ENCODE measurements at regions not wholly inside any gene's neighbourhood (a gene's known extent, or its start where the extent isn't known, plus 50 kb on each side); places are given as distances from the start of the nearest gene placed in this dataset.

GRCh38 chr15:94105760-94106159, 125.6 kb upstream of the MCTP2 start:
- no peak for DNase-seq (ENCODE audit: low read depth in 3 of 3, low spot score in 2 of 3)

GRCh38 chr15:94100863-94101262, 130.5 kb upstream of the MCTP2 start:
- no peak for DNase-seq (ENCODE audit: low read depth in 3 of 3, low spot score in 2 of 3)

GRCh38 chr15:94099574-94099960, 131.8 kb upstream of the MCTP2 start:
- DNase-seq (ENCODE audit: low read depth in 3 of 3, low spot score in 2 of 3) = no peak

- no peak for DNase-seq (ENCODE audit: low read depth in 3 of 3, low spot score in 2 of 3)
Measured at GRCh38 chr15:94098921-94099573, 132.3 kb upstream of the MCTP2 start.

GRCh38 chr15:94097552-94097951, 133.8 kb upstream of the MCTP2 start:
- DNase-seq (ENCODE audit: low read depth in 3 of 3, low spot score in 2 of 3) = no peak

GRCh38 chr15:94094310-94094709, 137.1 kb upstream of the MCTP2 start:
- no peak for DNase-seq (ENCODE audit: low read depth in 3 of 3, low spot score in 2 of 3)

GRCh38 chr15:94086341-94086740, 145.0 kb upstream of the MCTP2 start:
- no peak for DNase-seq (ENCODE audit: low read depth in 3 of 3, low spot score in 2 of 3)

GRCh38 chr15:94083467-94084052, 147.8 kb upstream of the MCTP2 start:
- DNase-seq (ENCODE audit: low read depth in 3 of 3, low spot score in 2 of 3) = no peak

- no peak for DNase-seq (ENCODE audit: low read depth in 3 of 3, low spot score in 2 of 3)
Measured at GRCh38 chr15:94081829-94082228, 149.5 kb upstream of the MCTP2 start.

GRCh38 chr15:94080989-94081605, 150.3 kb upstream of the MCTP2 start:
- DNase-seq (ENCODE audit: low read depth in 3 of 3, low spot score in 2 of 3) = no peak

- DNase-seq (ENCODE audit: low read depth in 3 of 3, low spot score in 2 of 3) = no peak
Measured at GRCh38 chr15:94080416-94080815, 150.9 kb upstream of the MCTP2 start.

GRCh38 chr15:94079968-94080367, 151.4 kb upstream of the MCTP2 start:
- no peak for DNase-seq (ENCODE audit: low read depth in 3 of 3, low spot score in 2 of 3)

GRCh38 chr15:94079459-94079858, 151.9 kb upstream of the MCTP2 start:
- no peak for DNase-seq (ENCODE audit: low read depth in 3 of 3, low spot score in 2 of 3)

GRCh38 chr15:94077938-94078337, 153.4 kb upstream of the MCTP2 start:
- DNase-seq (ENCODE audit: low read depth in 3 of 3, low spot score in 2 of 3) = no peak

- no peak for DNase-seq (ENCODE audit: low read depth in 3 of 3, low spot score in 2 of 3)
Measured at GRCh38 chr15:94075349-94075748, 156.0 kb upstream of the MCTP2 start.

- no peak for DNase-seq (ENCODE audit: low read depth in 3 of 3, low spot score in 2 of 3)
Measured at GRCh38 chr15:94070356-94071295, 160.7 kb upstream of the MCTP2 start.

- no peak for DNase-seq (ENCODE audit: low read depth in 3 of 3, low spot score in 2 of 3)
Measured at GRCh38 chr15:94069844-94070243, 161.5 kb upstream of the MCTP2 start.

GRCh38 chr15:94066811-94067210, 164.6 kb upstream of the MCTP2 start:
- no peak for DNase-seq (ENCODE audit: low read depth in 3 of 3, low spot score in 2 of 3)

- DNase-seq (ENCODE audit: low read depth in 3 of 3, low spot score in 2 of 3) = no peak
Measured at GRCh38 chr15:94066046-94066445, 165.3 kb upstream of the MCTP2 start.

- DNase-seq (ENCODE audit: low read depth in 3 of 3, low spot score in 2 of 3) = no peak
Measured at GRCh38 chr15:94064676-94065313, 166.6 kb upstream of the MCTP2 start.

GRCh38 chr15:94061041-94061440, 170.3 kb upstream of the MCTP2 start:
- no peak for DNase-seq (ENCODE audit: low read depth in 3 of 3, low spot score in 2 of 3)
